K562 (cell line): ENCODE measurements at regions not wholly inside any gene's neighbourhood (a gene's known extent, or its start where the extent isn't known, plus 50 kb on each side); places are given as distances from the start of the nearest gene placed in this dataset.

Experiments
- SAFB ChIP-seq: fragments of 200-400 bp; formaldehyde crosslinking; IDR thresholded peaks from 2 replicates; pipeline ENCODE4 v1.6.1; 2017; ENCODE audit warnings: low read depth, low read length, borderline replicate concordance
- TF ChIP-seq, protein P1 (sequence below), 2 experiments: fragments of 450-650 bp; IDR thresholded peaks; 2 replicates each; pipeline ENCODE4 v1.6.1; 2016; ENCODE audit warnings: mild to moderate bottlenecking in 2 of 2, borderline replicate concordance in 1 of 2, low read depth in 1 of 2, moderate library complexity in 1 of 2
- TF ChIP-seq, protein P2 (sequence below): IDR thresholded peaks from 3 replicates; pipeline ENCODE4 v1.6.1; 2011; ENCODE audit warnings: borderline replicate concordance, mild to moderate bottlenecking, moderate library complexity; ENCODE audit not compliant: insufficient read length; ENCODE audit errors: extremely low read depth
- TF ChIP-seq, protein P3 (sequence below): fragments of 450-650 bp; IDR thresholded peaks from 2 replicates; pipeline ENCODE4 v1.6.1; 2018; ENCODE audit not compliant: partially characterized antibody
- TF ChIP-seq, protein P4 (sequence below): sonication (generic); formaldehyde crosslinking; IDR thresholded peaks from 2 replicates; pipeline ENCODE4 v1.8.1; 2023; ENCODE audit warnings: missing genetic modification reagents, mild to moderate bottlenecking, borderline replicate concordance

DNA sequence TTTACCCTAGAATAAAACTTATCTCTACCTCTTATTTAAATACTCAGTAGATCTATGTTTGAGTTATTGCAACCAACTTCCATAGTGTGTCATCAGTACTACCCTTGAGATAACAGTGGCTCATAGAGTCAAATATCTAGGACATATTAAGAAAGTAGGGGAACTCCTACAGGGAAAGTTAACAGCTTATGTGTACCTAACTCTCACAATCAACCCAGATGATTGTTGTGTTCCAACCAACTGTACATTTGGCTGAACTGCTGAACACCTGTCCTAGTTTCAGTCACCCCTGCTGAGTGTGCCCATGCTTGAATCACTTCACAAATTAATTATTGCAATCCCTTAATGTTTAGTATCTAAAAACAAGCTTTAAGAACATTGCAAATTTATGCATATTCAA, 244.2 kb upstream of the GRID2 start (continued):
- TF ChIP-seq, protein P1, sequence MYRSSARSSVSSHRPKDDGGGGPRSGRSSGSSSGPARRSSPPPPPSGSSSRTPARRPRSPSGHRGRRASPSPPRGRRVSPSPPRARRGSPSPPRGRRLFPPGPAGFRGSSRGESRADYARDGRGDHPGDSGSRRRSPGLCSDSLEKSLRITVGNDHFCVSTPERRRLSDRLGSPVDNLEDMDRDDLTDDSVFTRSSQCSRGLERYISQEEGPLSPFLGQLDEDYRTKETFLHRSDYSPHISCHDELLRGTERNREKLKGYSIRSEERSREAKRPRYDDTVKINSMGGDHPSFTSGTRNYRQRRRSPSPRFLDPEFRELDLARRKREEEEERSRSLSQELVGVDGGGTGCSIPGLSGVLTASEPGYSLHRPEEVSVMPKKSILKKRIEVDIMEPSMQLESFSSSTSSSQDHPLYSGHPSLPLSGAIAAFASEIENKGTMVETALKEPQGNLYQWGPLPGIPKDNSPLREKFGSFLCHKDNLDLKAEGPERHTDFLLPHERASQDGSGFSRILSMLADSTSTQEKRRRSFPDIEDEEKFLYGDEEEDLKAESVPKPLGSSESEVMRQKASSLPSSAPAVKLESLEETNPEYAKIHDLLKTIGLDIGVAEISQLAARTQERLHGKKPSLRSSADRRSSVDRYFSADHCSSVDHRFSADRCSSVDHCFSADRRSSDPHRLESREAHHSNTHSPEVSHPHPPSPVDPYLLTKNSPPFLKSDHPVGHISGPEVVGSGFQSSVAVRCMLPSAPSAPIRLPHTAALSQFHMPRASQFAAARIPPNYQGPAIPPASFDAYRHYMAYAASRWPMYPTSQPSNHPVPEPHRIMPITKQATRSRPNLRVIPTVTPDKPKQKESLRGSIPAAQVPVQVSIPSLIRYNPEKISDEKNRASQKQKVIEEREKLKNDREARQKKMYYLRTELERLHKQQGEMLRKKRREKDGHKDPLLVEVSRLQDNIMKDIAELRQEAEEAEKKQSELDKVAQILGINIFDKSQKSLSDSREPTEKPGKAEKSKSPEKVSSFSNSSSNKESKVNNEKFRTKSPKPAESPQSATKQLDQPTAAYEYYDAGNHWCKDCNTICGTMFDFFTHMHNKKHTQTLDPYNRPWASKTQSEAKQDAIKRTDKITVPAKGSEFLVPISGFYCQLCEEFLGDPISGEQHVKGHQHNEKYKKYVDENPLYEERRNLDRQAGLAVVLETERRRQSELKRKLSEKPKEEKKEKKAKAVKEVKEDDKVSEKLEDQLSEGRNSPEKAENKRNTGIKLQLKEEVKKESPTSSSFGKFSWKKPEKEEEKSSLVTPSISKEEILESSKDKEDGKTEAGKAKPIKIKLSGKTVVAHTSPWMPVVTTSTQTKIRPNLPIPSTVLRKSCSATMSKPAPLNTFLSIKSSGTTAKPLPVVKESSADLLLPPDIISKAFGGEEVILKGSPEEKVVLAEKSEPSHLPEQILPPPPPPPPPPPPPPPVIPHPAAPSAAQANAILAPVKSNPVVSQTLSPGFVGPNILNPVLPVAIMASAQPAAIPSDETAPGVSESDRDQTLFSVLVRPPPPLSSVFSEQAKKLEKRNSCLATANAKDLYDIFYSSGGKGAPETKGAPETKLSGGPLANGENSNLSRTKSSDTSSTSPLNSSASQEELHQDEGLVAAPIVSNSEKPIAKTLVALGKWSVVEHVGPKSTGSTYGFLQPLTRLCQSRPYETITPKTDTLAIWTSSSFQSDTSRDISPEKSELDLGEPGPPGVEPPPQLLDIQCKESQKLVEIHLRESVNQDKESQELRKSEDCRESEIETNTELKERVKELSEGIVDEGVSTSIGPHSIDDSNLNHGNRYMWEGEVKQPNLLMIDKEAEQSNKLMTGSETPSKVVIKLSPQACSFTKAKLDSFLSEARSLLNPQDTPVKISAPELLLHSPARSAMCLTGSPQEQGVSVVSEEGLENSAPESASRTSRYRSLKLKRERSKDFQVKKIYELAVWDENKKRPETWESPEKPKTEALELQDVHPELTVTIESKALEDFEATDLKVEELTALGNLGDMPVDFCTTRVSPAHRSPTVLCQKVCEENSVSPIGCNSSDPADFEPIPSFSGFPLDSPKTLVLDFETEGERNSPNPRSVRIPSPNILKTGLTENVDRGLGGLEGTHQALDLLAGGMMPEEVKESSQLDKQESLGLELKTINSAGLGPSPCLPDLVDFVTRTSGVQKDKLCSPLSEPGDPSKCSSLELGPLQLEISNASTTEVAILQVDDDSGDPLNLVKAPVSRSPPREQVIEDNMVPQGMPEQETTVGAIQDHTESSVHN (IDR thresholded peaks at IDR 0.05; ENCODE audit: borderline replicate concordance in 1 of 2, low read depth in 1 of 2): no peak
- TF ChIP-seq SAFB: no peak
- TF ChIP-seq, protein P2, sequence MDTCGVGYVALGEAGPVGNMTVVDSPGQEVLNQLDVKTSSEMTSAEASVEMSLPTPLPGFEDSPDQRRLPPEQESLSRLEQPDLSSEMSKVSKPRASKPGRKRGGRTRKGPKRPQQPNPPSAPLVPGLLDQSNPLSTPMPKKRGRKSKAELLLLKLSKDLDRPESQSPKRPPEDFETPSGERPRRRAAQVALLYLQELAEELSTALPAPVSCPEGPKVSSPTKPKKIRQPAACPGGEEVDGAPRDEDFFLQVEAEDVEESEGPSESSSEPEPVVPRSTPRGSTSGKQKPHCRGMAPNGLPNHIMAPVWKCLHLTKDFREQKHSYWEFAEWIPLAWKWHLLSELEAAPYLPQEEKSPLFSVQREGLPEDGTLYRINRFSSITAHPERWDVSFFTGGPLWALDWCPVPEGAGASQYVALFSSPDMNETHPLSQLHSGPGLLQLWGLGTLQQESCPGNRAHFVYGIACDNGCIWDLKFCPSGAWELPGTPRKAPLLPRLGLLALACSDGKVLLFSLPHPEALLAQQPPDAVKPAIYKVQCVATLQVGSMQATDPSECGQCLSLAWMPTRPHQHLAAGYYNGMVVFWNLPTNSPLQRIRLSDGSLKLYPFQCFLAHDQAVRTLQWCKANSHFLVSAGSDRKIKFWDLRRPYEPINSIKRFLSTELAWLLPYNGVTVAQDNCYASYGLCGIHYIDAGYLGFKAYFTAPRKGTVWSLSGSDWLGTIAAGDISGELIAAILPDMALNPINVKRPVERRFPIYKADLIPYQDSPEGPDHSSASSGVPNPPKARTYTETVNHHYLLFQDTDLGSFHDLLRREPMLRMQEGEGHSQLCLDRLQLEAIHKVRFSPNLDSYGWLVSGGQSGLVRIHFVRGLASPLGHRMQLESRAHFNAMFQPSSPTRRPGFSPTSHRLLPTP: no peak
- TF ChIP-seq, protein P3, sequence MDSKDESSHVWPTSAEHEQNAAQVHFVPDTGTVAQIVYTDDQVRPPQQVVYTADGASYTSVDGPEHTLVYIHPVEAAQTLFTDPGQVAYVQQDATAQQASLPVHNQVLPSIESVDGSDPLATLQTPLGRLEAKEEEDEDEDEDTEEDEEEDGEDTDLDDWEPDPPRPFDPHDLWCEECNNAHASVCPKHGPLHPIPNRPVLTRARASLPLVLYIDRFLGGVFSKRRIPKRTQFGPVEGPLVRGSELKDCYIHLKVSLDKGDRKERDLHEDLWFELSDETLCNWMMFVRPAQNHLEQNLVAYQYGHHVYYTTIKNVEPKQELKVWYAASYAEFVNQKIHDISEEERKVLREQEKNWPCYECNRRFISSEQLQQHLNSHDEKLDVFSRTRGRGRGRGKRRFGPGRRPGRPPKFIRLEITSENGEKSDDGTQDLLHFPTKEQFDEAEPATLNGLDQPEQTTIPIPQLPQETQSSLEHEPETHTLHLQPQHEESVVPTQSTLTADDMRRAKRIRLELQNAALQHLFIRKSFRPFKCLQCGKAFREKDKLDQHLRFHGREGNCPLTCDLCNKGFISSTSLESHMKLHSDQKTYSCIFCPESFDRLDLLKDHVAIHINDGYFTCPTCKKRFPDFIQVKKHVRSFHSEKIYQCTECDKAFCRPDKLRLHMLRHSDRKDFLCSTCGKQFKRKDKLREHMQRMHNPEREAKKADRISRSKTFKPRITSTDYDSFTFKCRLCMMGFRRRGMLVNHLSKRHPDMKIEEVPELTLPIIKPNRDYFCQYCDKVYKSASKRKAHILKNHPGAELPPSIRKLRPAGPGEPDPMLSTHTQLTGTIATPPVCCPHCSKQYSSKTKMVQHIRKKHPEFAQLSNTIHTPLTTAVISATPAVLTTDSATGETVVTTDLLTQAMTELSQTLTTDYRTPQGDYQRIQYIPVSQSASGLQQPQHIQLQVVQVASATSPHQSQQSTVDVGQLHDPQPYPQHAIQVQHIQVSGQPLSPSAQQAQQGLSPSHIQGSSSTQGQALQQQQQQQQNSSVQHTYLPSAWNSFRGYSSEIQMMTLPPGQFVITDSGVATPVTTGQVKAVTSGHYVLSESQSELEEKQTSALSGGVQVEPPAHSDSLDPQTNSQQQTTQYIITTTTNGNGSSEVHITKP: no peak
- TF ChIP-seq, protein P4, sequence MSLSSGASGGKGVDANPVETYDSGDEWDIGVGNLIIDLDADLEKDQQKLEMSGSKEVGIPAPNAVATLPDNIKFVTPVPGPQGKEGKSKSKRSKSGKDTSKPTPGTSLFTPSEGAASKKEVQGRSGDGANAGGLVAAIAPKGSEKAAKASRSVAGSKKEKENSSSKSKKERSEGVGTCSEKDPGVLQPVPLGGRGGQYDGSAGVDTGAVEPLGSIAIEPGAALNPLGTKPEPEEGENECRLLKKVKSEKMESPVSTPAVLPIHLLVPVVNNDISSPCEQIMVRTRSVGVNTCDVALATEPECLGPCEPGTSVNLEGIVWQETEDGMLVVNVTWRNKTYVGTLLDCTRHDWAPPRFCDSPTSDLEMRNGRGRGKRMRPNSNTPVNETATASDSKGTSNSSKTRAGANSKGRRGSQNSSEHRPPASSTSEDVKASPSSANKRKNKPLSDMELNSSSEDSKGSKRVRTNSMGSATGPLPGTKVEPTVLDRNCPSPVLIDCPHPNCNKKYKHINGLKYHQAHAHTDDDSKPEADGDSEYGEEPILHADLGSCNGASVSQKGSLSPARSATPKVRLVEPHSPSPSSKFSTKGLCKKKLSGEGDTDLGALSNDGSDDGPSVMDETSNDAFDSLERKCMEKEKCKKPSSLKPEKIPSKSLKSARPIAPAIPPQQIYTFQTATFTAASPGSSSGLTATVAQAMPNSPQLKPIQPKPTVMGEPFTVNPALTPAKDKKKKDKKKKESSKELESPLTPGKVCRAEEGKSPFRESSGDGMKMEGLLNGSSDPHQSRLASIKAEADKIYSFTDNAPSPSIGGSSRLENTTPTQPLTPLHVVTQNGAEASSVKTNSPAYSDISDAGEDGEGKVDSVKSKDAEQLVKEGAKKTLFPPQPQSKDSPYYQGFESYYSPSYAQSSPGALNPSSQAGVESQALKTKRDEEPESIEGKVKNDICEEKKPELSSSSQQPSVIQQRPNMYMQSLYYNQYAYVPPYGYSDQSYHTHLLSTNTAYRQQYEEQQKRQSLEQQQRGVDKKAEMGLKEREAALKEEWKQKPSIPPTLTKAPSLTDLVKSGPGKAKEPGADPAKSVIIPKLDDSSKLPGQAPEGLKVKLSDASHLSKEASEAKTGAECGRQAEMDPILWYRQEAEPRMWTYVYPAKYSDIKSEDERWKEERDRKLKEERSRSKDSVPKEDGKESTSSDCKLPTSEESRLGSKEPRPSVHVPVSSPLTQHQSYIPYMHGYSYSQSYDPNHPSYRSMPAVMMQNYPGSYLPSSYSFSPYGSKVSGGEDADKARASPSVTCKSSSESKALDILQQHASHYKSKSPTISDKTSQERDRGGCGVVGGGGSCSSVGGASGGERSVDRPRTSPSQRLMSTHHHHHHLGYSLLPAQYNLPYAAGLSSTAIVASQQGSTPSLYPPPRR (CRISPR knock-in tag): no peak
